MM.1S (cell line): ENCODE measurements at regions not wholly inside any gene's neighbourhood (a gene's known extent, or its start where the extent isn't known, plus 50 kb on each side); places are given as distances from the start of the nearest gene placed in this dataset.

Experiments used
- EZH2phosphoT487 ChIP-seq: fragments of 300-600 bp; sonication (generic); IDR thresholded peaks from 2 replicates; pipeline ENCODE4 v1.6.1; 2018; ENCODE audit warnings: antibody characterized with exemption, low read length
- TF ChIP-seq, protein P1 (sequence below): fragments of 300-600 bp; sonication (generic); IDR thresholded peaks from 2 replicates; pipeline ENCODE4 v1.5.1; 2016; ENCODE audit warnings: antibody characterized with exemption, low read length, mixed read lengths

DNA sequence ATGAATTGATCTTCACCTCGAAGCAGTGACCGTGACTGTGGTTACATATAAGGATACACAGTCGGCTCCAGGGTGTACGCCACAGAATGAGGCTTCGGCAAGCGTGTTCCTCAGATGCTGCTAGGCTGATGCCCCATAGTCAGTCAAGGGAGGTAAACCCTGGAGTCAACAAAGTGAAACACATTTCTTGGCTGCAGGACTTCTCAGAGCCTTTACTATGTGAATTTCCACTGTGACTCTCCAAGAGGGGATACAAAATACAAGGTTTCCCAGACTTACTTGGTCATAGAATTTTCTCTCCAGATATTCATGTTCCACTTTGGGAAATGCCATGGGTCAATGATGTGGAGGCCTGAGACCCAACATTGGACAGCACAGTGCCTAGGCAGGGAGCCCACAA lies 260.6 kb downstream of the BCL11B start:
- TF ChIP-seq, protein P1, sequence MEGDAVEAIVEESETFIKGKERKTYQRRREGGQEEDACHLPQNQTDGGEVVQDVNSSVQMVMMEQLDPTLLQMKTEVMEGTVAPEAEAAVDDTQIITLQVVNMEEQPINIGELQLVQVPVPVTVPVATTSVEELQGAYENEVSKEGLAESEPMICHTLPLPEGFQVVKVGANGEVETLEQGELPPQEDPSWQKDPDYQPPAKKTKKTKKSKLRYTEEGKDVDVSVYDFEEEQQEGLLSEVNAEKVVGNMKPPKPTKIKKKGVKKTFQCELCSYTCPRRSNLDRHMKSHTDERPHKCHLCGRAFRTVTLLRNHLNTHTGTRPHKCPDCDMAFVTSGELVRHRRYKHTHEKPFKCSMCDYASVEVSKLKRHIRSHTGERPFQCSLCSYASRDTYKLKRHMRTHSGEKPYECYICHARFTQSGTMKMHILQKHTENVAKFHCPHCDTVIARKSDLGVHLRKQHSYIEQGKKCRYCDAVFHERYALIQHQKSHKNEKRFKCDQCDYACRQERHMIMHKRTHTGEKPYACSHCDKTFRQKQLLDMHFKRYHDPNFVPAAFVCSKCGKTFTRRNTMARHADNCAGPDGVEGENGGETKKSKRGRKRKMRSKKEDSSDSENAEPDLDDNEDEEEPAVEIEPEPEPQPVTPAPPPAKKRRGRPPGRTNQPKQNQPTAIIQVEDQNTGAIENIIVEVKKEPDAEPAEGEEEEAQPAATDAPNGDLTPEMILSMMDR = no peak
- TF ChIP-seq EZH2phosphoT487 = no peak
